ENCODE measurements at regions not wholly inside any gene's neighbourhood (a gene's known extent, or its start where the extent isn't known, plus 50 kb on each side); places are given as distances from the start of the nearest gene placed in this dataset.
A peak's percentile ranks its signal among the peaks of the same experiment; 100 is the strongest.

- H3K4me3 ChIP-seq (ENCODE audit: low read depth, low read length, poor library complexity, severe bottlenecking): no peak overlapping the region
- intact Hi-C loops (cut with micrococcal nuclease; ENCODE audit: unreplicated experiment): no loop called here
- H3K27ac ChIP-seq (ENCODE audit: low read depth, low read length, poor library complexity, severe bottlenecking): no peak overlapping the region
- no peaks in the 10 kb centered on the region for H3K27me3 ChIP-seq (replicated peaks; ENCODE audit: insufficient read depth, low read depth, low read length, poor library complexity)
- no peak for DNase-seq (ENCODE audit: low spot score)
- ChIA-PET CTCF (no interaction called here), POLR2A (ENCODE audit: low non-redundant PET) (no interaction called here)
- H3K36me3 ChIP-seq (ENCODE audit: insufficient read depth, low read length, poor library complexity, severe bottlenecking): no peaks in the 10 kb centered on the region
- H3K4me1 ChIP-seq (ENCODE audit: insufficient read depth, low read length, poor library complexity, severe bottlenecking): no peaks in the 10 kb centered on the region
- H3K9me3 ChIP-seq (ENCODE audit: low read depth, low read length, poor library complexity, severe bottlenecking): no peaks in the 10 kb centered on the region
- no TSS peak for BruUV-seq (replicated peaks)
- TF ChIP-seq CTCF (conservative IDR thresholded peaks at IDR 0.05; ENCODE audit: low read depth, low read length): no peak
- TF ChIP-seq EZH2 (IDR thresholded peaks at IDR 0.05; ENCODE audit: borderline replicate concordance, low read depth, low read length, poor library complexity, severe bottlenecking): no peak
Observed at GRCh38 chr6:91864911-91865310, 1278.0 kb upstream of the MAP3K7 start.

GRCh38 chr6:91860541-91861335 is 1273.9 kb upstream of the MAP3K7 start:
- DNase-seq (ENCODE audit: low spot score): no peak
- intact Hi-C loops (cut with micrococcal nuclease; ENCODE audit: unreplicated experiment): no loop called here
- Histone ChIP-seq H3K4me1 (ENCODE audit: insufficient read depth, low read length, poor library complexity, severe bottlenecking) (peaks cover 15% of the 10 kb centered on the region), H3K36me3 (ENCODE audit: insufficient read depth, low read length, poor library complexity, severe bottlenecking) (no peaks in the 10 kb centered on the region), H3K9me3 (ENCODE audit: low read depth, low read length, poor library complexity, severe bottlenecking) (no peaks in the 10 kb centered on the region), H3K4me3 (ENCODE audit: low read depth, low read length, poor library complexity, severe bottlenecking) (no peak overlapping the region), H3K27me3 (replicated peaks; ENCODE audit: insufficient read depth, low read depth, low read length, poor library complexity) (no peaks in the 10 kb centered on the region), H3K27ac (ENCODE audit: low read depth, low read length, poor library complexity, severe bottlenecking) (no peak overlapping the region)
- CTCF ChIA-PET: no interaction called here
- TF ChIP-seq EZH2 (IDR thresholded peaks at IDR 0.05; ENCODE audit: borderline replicate concordance, low read depth, low read length, poor library complexity, severe bottlenecking): no peak
- TF ChIP-seq CTCF (conservative IDR thresholded peaks at IDR 0.05; ENCODE audit: low read depth, low read length): no peak
- no TSS peak for BruUV-seq (replicated peaks)
- POLR2A ChIA-PET (ENCODE audit: low non-redundant PET): no interaction called here

GRCh38 chr6:91852252-91852651 is 1265.4 kb upstream of the MAP3K7 start:
- ChIA-PET CTCF (no interaction called here), POLR2A (ENCODE audit: low non-redundant PET) (no interaction called here)
- Histone ChIP-seq H3K27ac (ENCODE audit: low read depth, low read length, poor library complexity, severe bottlenecking) (peak overlapping the region; percentile 93), H3K36me3 (ENCODE audit: insufficient read depth, low read length, poor library complexity, severe bottlenecking) (no peaks in the 10 kb centered on the region), H3K9me3 (ENCODE audit: low read depth, low read length, poor library complexity, severe bottlenecking) (no peaks in the 10 kb centered on the region), H3K4me3 (ENCODE audit: low read depth, low read length, poor library complexity, severe bottlenecking) (peak overlapping the region; percentile 11), H3K4me1 (ENCODE audit: insufficient read depth, low read length, poor library complexity, severe bottlenecking) (peaks cover 38% of the 10 kb centered on the region), H3K27me3 (replicated peaks; ENCODE audit: insufficient read depth, low read depth, low read length, poor library complexity) (no peaks in the 10 kb centered on the region)
- TF ChIP-seq CTCF (conservative IDR thresholded peaks at IDR 0.05; ENCODE audit: low read depth, low read length) (no peak), EZH2 (IDR thresholded peaks at IDR 0.05; ENCODE audit: borderline replicate concordance, low read depth, low read length, poor library complexity, severe bottlenecking) (no peak)
- intact Hi-C loops (cut with micrococcal nuclease; ENCODE audit: unreplicated experiment): loop anchor here (10.0 kb wide), 1 partner anchor 567 kb away; no protein-coding TSS in a partner anchor
- BruUV-seq (replicated peaks): no TSS peak
- DNase-seq (ENCODE audit: low spot score): peak; percentile 79

Measured in A673 (cell line).